ENCODE measurements at regions not wholly inside any gene's neighbourhood (a gene's known extent, or its start where the extent isn't known, plus 50 kb on each side); places are given as distances from the start of the nearest gene placed in this dataset.

GRCh38 chr5:135215617-135216470 lies 181.8 kb upstream of the PITX1 start:
- ATAC-seq (ENCODE audit: low read depth in 2 of 2) (no peak), DNase-seq (no peak)
- no peaks in the 10 kb centered on the region for H3K9me3 Mint-ChIP-seq
- peaks cover 8 to 19% (median 19%) of the 10 kb centered on the region in 3 donors for H3K27me3 Mint-ChIP-seq
- no peaks in the 10 kb centered on the region for H3K36me3 Mint-ChIP-seq
- H3K4me3 Mint-ChIP-seq = no peak overlapping the region
- no peaks in the 10 kb centered on the region for H3K4me1 Mint-ChIP-seq
- H3K27ac Mint-ChIP-seq = peak overlapping the region in 3 of 6 donors; percentile 3 to 53 (median 45)

DNA sequence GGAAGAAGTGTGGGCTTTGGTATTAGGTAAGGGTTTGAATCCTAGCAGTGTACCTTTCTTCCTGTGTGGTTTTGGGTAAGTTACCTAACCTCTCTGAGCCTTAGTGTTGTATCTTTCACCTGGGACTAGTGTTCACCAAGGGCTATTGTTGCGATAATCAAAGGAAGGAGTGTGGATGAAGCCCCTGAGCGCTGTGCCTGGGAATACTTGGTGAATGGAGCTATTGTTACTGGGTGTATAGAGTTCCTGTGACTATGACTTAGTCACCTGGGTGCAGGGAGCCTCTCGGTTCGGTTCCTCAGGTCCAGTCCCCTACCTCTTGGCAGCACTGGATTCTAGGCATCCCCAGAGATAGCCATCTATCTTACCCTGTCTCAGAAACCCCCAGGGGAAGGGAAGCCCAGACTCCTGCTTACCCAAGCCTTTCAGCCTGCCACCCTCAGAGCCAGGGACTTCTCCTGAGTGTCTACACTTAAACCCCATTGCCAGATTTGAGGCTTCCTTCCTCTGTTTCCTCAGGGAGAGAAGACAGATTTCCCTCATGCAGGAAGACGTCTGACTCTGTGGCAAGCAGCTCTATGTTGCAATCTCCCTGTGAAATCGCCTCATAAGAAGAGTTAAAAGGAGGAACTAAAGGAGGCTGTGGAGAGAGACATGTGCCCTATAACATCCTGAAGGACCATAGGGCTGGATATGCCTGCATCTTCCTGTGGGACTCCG lies 181.0 kb upstream of the PITX1 start:
- ATAC-seq (ENCODE audit: low read depth in 2 of 2) (no peak), DNase-seq (no peak)
- Mint-ChIP-seq H3K27ac (no peak overlapping the region), H3K27me3 (peaks cover 8 to 26% (median 23%) of the 10 kb centered on the region in 3 donors), H3K4me3 (peak overlapping the region in 1 of 8 donors; percentile 62), H3K9me3 (no peaks in the 10 kb centered on the region), H3K36me3 (no peaks in the 10 kb centered on the region), H3K4me1 (no peaks in the 10 kb centered on the region)

DNA sequence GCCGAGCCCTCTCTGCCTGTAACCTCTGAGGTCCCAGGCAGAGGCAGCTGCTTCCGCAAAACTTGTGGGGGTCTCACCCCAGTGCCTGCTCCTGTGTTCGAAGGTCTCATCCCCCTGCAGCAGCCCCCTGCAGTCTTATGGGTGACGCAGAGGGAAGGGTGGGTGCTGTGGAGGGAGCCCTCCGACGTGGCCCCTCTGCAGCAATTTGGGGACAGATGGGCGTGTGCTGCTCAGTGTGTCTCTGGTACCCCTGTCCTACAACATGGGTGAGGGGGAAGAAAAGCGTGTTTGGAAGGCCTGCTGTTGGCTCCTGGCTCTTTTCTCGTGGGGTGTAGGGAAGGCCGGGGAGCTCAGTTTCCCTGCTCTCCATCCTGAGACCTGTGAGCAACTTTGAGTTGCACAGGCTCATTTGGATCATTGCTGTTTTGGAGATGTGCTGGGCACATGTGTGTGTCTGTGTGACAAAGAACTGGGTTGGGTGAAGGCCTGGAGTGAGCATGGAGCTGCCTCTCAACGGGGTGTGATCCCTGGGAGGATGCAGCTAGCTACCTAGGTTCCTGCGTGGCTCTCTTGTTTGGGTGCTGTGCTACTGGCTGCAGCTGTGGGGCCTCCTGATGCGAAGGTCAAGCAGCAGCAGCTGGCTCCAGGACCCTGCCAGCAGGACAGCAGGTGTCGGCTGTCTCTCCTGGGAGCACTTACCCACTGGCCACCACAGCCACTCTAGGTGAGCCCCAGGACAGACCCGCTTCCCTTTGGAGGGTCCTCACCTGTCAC lies 179.6 kb upstream of the PITX1 start:
- H3K36me3 Mint-ChIP-seq = no peaks in the 10 kb centered on the region
- H3K9me3 Mint-ChIP-seq = no peaks in the 10 kb centered on the region
- peaks cover 11 to 36% (median 32%) of the 10 kb centered on the region in 3 donors for H3K27me3 Mint-ChIP-seq
- H3K4me3 Mint-ChIP-seq = no peak overlapping the region
- ATAC-seq (ENCODE audit: low read depth in 2 of 2) = no peak
- H3K27ac Mint-ChIP-seq = no peak overlapping the region
- no peak for DNase-seq
- no peaks in the 10 kb centered on the region for H3K4me1 Mint-ChIP-seq

DNA sequence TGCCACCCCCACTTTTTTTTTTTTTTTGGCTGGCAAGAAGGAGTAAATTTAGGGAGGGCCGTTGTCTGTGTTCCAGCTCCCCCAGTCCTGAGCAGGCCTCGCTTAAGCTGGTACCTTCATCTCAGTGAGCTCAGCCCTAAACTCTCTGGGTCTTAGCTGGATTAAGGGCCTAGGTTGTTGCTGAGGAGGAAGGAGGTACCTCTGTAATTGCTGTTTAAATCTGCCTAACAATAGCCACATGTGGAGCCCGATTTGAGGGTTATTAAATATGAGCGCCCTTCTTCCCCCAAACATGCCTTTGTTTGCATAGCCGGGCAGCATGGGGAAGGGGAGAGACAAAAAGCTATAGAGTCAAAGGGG lies 179.0 kb upstream of the PITX1 start:
- DNase-seq (no peak), ATAC-seq (ENCODE audit: low read depth in 2 of 2) (no peak)
- Mint-ChIP-seq H3K4me3 (no peak overlapping the region), H3K4me1 (no peaks in the 10 kb centered on the region), H3K36me3 (no peaks in the 10 kb centered on the region), H3K27me3 (peaks cover 11 to 42% (median 33%) of the 10 kb centered on the region in 3 donors), H3K9me3 (no peaks in the 10 kb centered on the region), H3K27ac (peak overlapping the region in 1 of 6 donors; percentile 62)

- Mint-ChIP-seq H3K36me3 (no peaks in the 10 kb centered on the region), H3K9me3 (no peaks in the 10 kb centered on the region), H3K27ac (no peak overlapping the region), H3K4me1 (no peaks in the 10 kb centered on the region), H3K4me3 (no peak overlapping the region), H3K27me3 (peaks cover 11 to 44% (median 34%) of the 10 kb centered on the region in 3 donors)
- DNase-seq = no peak
- no peak for ATAC-seq (ENCODE audit: low read depth in 2 of 2)
These were observed 178.5 kb upstream of the PITX1 start for GRCh38 chr5:135212361-135213026.

DNA sequence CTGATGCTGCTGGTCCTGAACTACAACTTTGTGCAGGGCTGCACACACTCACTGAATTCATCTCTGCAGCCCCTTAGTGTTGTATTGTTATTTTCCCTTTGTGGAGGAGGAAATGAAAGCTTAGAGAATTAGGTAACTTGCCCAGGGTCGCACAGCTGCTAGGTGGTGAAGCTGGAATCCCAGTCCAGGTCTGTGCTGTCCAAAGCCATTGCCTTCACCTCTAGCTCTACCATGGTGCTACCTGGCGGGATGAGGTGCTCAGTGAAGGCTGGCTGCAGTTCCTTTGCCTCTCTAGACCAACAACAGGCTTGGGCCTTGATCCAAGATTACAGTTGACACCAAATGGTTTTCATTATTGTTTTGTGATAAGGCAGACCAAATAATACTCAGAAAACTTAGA lies 177.8 kb upstream of the PITX1 start:
- DNase-seq (no peak), ATAC-seq (ENCODE audit: low read depth in 2 of 2) (no peak)
- no peak overlapping the region for H3K4me3 Mint-ChIP-seq
- no peaks in the 10 kb centered on the region for H3K4me1 Mint-ChIP-seq
- no peak overlapping the region for H3K27ac Mint-ChIP-seq
- no peaks in the 10 kb centered on the region for H3K36me3 Mint-ChIP-seq
- H3K27me3 Mint-ChIP-seq = peaks cover 11 to 44% (median 34%) of the 10 kb centered on the region in 3 donors
- H3K9me3 Mint-ChIP-seq = no peaks in the 10 kb centered on the region

- no peak for DNase-seq
- Mint-ChIP-seq H3K27me3 (peaks cover 11 to 43% (median 34%) of the 10 kb centered on the region in 3 donors), H3K9me3 (no peaks in the 10 kb centered on the region), H3K4me3 (no peak overlapping the region), H3K27ac (no peak overlapping the region), H3K36me3 (no peaks in the 10 kb centered on the region), H3K4me1 (no peaks in the 10 kb centered on the region)
- ATAC-seq (ENCODE audit: low read depth in 2 of 2) = no peak
These were observed 177.2 kb upstream of the PITX1 start for GRCh38 chr5:135211083-135211790.

GRCh38 chr5:135210286-135211055 lies 176.4 kb upstream of the PITX1 start:
- Mint-ChIP-seq H3K9me3 (no peaks in the 10 kb centered on the region), H3K36me3 (no peaks in the 10 kb centered on the region), H3K27ac (no peak overlapping the region), H3K4me1 (no peaks in the 10 kb centered on the region), H3K27me3 (peaks cover 4 to 35% (median 27%) of the 10 kb centered on the region in 3 donors), H3K4me3 (no peak overlapping the region)
- DNase-seq (no peak), ATAC-seq (ENCODE audit: low read depth in 2 of 2) (no peak)

DNA sequence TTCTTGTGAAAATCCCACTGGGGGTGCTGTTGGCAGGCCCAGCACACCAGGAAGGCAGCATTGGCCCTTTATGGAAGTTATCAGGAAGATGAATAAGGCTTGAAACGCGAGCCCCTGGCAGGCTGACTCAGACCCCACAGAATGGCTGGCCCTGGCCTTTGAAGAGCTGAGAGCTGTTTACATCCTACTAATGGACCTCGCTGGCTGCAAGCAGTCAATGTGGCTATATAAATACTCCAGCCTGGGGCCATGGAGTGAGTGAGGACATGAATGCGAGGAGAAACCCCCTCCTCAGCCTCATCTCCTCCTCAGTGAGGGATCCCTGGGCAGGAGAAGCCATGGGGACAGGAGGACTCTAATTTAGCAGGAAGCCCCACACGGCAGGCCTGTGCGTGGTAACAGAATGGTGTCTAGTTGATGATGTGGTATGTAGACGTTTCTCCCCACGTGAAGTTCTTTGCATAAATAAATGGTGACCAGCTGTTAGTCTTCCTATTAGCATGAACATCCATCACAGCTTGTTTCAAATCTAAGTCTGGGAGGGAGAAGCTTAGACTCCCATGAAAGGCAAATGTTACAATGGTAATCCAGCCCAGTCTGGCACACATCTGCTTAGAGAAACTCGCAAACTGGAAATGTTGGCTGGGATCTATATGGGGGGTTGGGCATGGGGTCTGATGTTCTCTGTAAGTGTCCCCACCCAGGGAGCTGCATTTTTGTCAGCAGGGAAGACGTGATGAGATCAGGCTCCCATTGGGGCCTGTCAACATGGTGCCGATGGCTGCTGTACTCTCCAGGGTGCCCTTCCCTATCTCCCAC lies 175.1 kb upstream of the PITX1 start:
- Mint-ChIP-seq H3K27me3 (peaks cover 3 to 27% (median 27%) of the 10 kb centered on the region in 3 donors), H3K9me3 (peaks cover 0 to 2% (median under 1%) of the 10 kb centered on the region in 7 donors), H3K4me1 (no peaks in the 10 kb centered on the region), H3K36me3 (peaks cover 0 to 2% of the 10 kb centered on the region in 2 donors), H3K4me3 (no peak overlapping the region), H3K27ac (no peak overlapping the region)
- ATAC-seq (ENCODE audit: low read depth in 2 of 2) (no peak), DNase-seq (no peak)

GRCh38 chr5:135208555-135208902 lies 174.5 kb upstream of the PITX1 start:
- Mint-ChIP-seq H3K27ac (no peak overlapping the region), H3K4me3 (no peak overlapping the region), H3K9me3 (peaks cover 4 to 8% (median 6%) of the 10 kb centered on the region in 7 donors), H3K4me1 (no peaks in the 10 kb centered on the region), H3K36me3 (peaks cover 0 to 8% of the 10 kb centered on the region in 2 donors), H3K27me3 (peaks cover 7 to 33% (median 33%) of the 10 kb centered on the region in 3 donors)
- DNase-seq (no peak), ATAC-seq (ENCODE audit: low read depth in 2 of 2) (no peak)

GRCh38 chr5:135207866-135208265 lies 173.8 kb upstream of the PITX1 start:
- Mint-ChIP-seq H3K4me3 (no peak overlapping the region), H3K27ac (no peak overlapping the region), H3K27me3 (peaks cover 7 to 39% (median 38%) of the 10 kb centered on the region in 3 donors), H3K9me3 (peaks cover 6 to 13% (median 10%) of the 10 kb centered on the region in 7 donors), H3K4me1 (no peaks in the 10 kb centered on the region), H3K36me3 (peaks cover 4 to 15% of the 10 kb centered on the region in 2 donors)
- DNase-seq (no peak), ATAC-seq (ENCODE audit: low read depth in 2 of 2) (no peak)

Data from naive B cell (primary cell).